ENCODE measurements at regions not wholly inside any gene's neighbourhood (a gene's known extent, or its start where the extent isn't known, plus 50 kb on each side); places are given as distances from the start of the nearest gene placed in this dataset.
"Not testable (repeated sequence)": the region's sequence is repeated elsewhere in the genome, so short reads cannot be mapped to it uniquely, and the experiment has no call there.

DNA sequence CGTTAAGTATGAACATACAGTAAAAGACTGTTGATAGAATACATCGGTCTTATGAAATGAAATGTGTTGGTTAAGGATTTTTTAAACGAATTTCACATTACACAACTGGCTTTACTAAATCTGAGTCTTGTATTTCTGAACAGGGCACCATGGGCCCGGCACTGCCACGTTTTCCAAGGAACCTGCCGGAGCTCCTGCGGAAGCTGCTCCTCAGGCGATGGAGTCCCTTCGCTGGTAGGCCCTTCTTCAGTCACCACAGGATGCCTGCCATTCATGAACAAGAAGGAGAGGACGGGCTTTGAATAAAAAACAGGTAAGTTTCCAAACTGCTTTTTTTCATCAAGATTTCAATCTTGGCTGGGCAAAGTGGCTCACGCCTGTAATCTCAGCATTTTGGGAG is 114.1 kb upstream of the SIMC1 start:
- TF ChIP-seq TAF15 (IDR thresholded peaks at IDR 0.05; ENCODE audit: low read depth, low read length); STAT5A (IDR thresholded peaks at IDR 0.05; ENCODE audit: borderline replicate concordance, low read length): not testable (repeated sequence)
